Stimulated activated naive B cell treated with anti-CD40 and anti-IgM and Interleukin-4, amounts not matched to agents 10 μg/mL and 1 μg/mL and 100 μg/mL, for 72 hours (primary cell): ENCODE measurements at regions not wholly inside any gene's neighbourhood (a gene's known extent, or its start where the extent isn't known, plus 50 kb on each side); places are given as distances from the start of the nearest gene placed in this dataset.

Experiments used
- ATAC-seq, 2 donors: fragments of 150-1000 bp; cut with Tn5 transposase; replicated peaks; 2 replicates each; pipeline ENCODE4 v1.10.0; 2021; ENCODE audit warnings: moderate library complexity in 1 of 2
- DNase-seq: peaks from one replicate; pipeline ENCODE4 v3.0.0; 2021
- H3K27ac Mint-ChIP-seq: one replicate; pipeline ENCODE4 v1.8.0; 2022; ENCODE audit warnings: mild to moderate bottlenecking, mixed read lengths
- H3K27me3 Mint-ChIP-seq, 2 donors: one replicate each; pipeline ENCODE4 v1.8.0; 2022; ENCODE audit warnings: mixed read lengths in 2 of 2
- H3K36me3 Mint-ChIP-seq, 2 donors: one replicate each; pipeline ENCODE4 v1.8.0; 2022; ENCODE audit warnings: mixed read lengths in 2 of 2, mild to moderate bottlenecking in 1 of 2
- H3K4me1 Mint-ChIP-seq, 2 donors: one replicate each; pipeline ENCODE4 v1.8.0; 2022; ENCODE audit warnings: mixed read lengths in 2 of 2, mild to moderate bottlenecking in 1 of 2
- H3K4me3 Mint-ChIP-seq, 2 donors: one replicate each; pipeline ENCODE4 v1.8.0; 2022; ENCODE audit warnings: mild to moderate bottlenecking in 2 of 2, mixed read lengths in 2 of 2, moderate library complexity in 1 of 2
- H3K9me3 Mint-ChIP-seq, 2 donors: one replicate each; pipeline ENCODE4 v1.8.0; 2022; ENCODE audit warnings: mixed read lengths in 2 of 2, mild to moderate bottlenecking in 1 of 2

DNA sequence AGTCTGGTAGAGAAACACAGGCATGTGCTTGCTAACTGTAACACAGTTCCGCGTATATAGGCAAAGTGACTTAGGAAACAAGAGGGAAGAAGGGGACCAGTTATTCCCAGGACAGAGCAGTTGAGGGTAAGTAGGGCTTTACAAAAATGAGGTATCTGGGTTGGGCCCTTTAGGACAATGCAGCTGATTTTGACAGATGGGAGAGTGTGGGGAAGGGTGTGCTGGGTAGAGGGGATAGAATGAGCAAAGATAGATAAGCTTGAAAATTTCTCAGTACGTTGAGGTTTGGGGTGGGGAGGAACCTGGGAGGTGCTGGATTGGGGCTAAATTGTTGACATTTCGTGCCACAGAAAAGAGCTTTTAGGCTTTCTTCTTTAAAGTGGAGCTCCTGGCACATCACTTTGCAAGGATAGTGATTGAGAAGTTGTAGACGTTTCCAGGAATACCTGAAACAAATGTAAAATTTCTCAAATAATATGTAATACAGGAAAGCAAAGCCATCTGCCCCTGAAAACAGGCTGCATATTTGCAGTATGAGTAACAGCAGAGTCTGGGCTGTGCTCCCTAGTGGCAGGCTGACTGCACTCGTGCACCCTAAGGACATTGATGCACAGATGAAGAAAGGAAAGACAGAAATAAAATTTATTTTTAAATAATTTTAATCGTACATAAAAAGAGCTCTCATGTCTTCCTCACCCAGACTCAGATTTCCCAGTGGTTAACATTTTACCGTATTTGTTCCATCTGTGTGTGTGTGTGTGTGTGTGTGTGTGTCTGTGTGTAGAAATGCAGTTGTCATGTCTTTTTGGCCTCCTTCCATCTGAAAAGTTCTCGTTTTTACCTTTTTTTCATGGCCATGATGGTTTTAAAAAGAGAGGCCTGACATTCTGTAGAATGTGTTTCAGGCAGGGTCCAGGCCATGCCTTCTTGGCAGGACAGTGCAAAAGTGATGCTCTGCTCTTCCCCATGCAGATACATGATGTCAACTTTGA lies 144.9 kb upstream of the DMRT1 start:
- no peaks in the 10 kb centered on the region for H3K9me3 Mint-ChIP-seq
- no peak for ATAC-seq

GRCh38 chr9:698276-698675 lies 143.2 kb upstream of the DMRT1 start:
- no peaks in the 10 kb centered on the region for H3K36me3 Mint-ChIP-seq
- no peak overlapping the region for H3K27ac Mint-ChIP-seq
- ATAC-seq (no peak), DNase-seq (no peak)
- peaks cover 0 to 9% of the 10 kb centered on the region in 2 donors for H3K27me3 Mint-ChIP-seq
- H3K4me3 Mint-ChIP-seq, result no peak overlapping the region
- H3K4me1 Mint-ChIP-seq, result peaks cover 2 to 15% of the 10 kb centered on the region in 2 donors
- H3K9me3 Mint-ChIP-seq, result no peaks in the 10 kb centered on the region

More for the DNA sequence above, 144.9 kb upstream of the DMRT1 start:
- Mint-ChIP-seq H3K27ac (no peak overlapping the region), H3K36me3 (no peaks in the 10 kb centered on the region), H3K4me1 (peaks cover 2 to 15% of the 10 kb centered on the region in 2 donors), H3K4me3 (no peak overlapping the region), H3K27me3 (peaks cover 0 to 9% of the 10 kb centered on the region in 2 donors)
- no peak for DNase-seq

DNA sequence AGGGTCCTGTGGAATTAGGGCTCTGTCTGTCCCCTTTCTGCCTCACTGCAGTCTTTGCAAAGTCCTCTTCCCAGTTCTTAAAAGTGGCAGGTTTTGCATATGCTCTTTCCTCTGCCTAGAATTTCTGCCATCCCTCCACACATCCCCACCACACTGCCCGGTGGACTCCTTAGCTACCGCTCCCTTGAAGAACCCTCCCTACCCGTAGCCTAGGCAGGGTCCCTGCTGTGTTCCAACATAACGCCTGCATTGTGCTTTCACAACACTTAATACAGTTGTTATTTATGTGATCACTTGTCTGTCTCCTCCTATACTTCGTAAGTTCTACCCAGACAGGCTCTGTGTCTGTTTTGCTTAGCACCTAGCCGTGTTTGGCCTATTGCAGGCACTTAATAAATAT lies 142.5 kb upstream of the DMRT1 start:
- no peaks in the 10 kb centered on the region for H3K9me3 Mint-ChIP-seq
- peaks cover 0 to 9% of the 10 kb centered on the region in 2 donors for H3K27me3 Mint-ChIP-seq
- DNase-seq, result no peak
- H3K4me1 Mint-ChIP-seq, result peaks cover 2 to 9% of the 10 kb centered on the region in 2 donors
- H3K36me3 Mint-ChIP-seq, result no peaks in the 10 kb centered on the region
- no peak overlapping the region for H3K27ac Mint-ChIP-seq
- no peak for ATAC-seq
- no peak overlapping the region for H3K4me3 Mint-ChIP-seq

- H3K4me3 Mint-ChIP-seq, result no peak overlapping the region
- peaks cover 0 to 9% of the 10 kb centered on the region in 2 donors for H3K27me3 Mint-ChIP-seq
- ATAC-seq (no peak), DNase-seq (no peak)
- H3K27ac Mint-ChIP-seq, result no peak overlapping the region
- peaks cover 2 to 9% of the 10 kb centered on the region in 2 donors for H3K4me1 Mint-ChIP-seq
- H3K9me3 Mint-ChIP-seq, result no peaks in the 10 kb centered on the region
- no peaks in the 10 kb centered on the region for H3K36me3 Mint-ChIP-seq
Measured at GRCh38 chr9:699396-699795, 142.1 kb upstream of the DMRT1 start.

DNA sequence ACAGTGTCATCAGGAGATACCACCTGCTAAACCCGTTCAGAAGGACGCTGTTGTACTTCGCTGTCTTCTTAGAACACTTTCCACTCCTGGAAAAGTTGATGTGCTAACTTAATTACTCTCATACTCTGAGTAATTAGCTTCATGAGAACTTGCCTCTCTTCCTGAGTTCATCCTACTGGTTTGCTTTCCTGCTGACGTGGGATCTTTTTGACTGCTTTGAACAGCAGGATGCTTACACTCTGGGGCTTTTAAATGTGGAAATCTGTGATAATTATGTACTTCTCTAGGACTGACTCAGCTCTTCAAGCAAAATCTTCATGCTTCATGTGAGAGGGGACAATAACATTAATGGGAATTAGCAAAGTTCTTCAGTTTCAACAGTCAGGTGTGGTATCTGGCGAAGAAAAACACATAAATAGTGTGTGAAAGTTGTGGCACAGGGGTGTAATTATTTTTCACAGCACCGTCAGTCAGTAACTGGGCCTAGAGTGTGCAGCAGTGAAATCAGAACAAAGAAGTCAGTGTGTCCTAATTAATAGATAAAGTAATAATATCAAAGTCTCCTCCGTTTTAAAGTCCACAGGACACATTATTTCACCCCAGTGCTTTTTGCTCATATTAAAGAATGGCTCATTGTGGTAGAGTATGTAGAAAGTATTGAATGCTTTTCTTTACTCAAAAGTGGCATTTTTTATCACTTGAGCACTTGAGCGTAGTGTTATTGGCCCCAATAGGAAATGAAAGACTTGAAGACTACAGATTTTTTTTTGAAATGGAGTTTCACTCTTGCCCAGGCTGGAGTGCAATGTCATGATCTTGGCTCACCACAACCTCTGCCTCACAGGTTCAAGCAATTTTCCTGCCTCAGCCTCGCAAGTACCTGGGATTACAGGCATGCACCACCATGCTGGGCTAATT lies 140.9 kb upstream of the DMRT1 start:
- H3K27ac Mint-ChIP-seq, result no peak overlapping the region
- no peak overlapping the region for H3K4me3 Mint-ChIP-seq
- H3K9me3 Mint-ChIP-seq, result no peaks in the 10 kb centered on the region
- ATAC-seq, result no peak
- no peaks in the 10 kb centered on the region for H3K36me3 Mint-ChIP-seq
- DNase-seq, result no peak
- no peaks in the 10 kb centered on the region for H3K4me1 Mint-ChIP-seq
- peaks cover 0 to 5% of the 10 kb centered on the region in 2 donors for H3K27me3 Mint-ChIP-seq

DNA sequence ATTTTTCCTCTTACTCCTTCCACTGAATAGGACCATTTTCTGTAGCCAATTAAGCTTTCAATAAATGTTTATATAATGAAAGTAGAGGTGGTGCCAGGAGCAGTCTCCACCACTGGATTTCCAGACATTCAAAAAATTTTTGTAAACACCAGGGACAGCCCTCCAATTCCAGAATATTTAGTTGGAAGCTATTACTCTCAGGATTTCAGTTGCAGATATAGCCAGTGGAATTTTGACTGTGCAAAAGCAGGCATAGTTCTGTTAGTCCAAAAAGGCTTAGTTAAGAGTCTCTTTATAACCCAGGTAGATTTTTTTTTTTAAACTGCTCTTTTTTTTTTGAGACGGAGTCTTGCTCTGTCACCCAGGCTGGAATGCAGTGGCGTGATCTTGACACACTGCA lies 138.1 kb upstream of the DMRT1 start:
- no peaks in the 10 kb centered on the region for H3K9me3 Mint-ChIP-seq
- DNase-seq, result no peak
- no peak overlapping the region for H3K4me3 Mint-ChIP-seq
- H3K27me3 Mint-ChIP-seq, result peaks cover 11 to 15% of the 10 kb centered on the region in 2 donors
- H3K27ac Mint-ChIP-seq, result no peak overlapping the region
- no peaks in the 10 kb centered on the region for H3K36me3 Mint-ChIP-seq
- peaks cover 6 to 10% of the 10 kb centered on the region in 2 donors for H3K4me1 Mint-ChIP-seq
- no peak for ATAC-seq

- ATAC-seq (no peak), DNase-seq (no peak)
- Mint-ChIP-seq H3K4me1 (peaks cover 9 to 18% of the 10 kb centered on the region in 2 donors), H3K9me3 (no peaks in the 10 kb centered on the region), H3K36me3 (peaks cover 0 to 3% of the 10 kb centered on the region in 2 donors), H3K27ac (no peak overlapping the region), H3K27me3 (peaks cover 17 to 28% of the 10 kb centered on the region in 2 donors), H3K4me3 (peak overlapping the region; percentile 84 to 93)
Measured at GRCh38 chr9:706073-706472, 135.4 kb upstream of the DMRT1 start.

GRCh38 chr9:706606-707459 lies 134.7 kb upstream of the DMRT1 start:
- Mint-ChIP-seq H3K27ac (peak overlapping the region; percentile 94), H3K9me3 (no peaks in the 10 kb centered on the region), H3K4me1 (peaks cover 9 to 18% of the 10 kb centered on the region in 2 donors), H3K4me3 (peak overlapping the region; percentile 84 to 93), H3K36me3 (peaks cover 1 to 4% of the 10 kb centered on the region in 2 donors), H3K27me3 (peaks cover 25 to 36% of the 10 kb centered on the region in 2 donors)
- peak; percentile 2 for DNase-seq
- ATAC-seq, result peak; percentile 66 to 79

DNA sequence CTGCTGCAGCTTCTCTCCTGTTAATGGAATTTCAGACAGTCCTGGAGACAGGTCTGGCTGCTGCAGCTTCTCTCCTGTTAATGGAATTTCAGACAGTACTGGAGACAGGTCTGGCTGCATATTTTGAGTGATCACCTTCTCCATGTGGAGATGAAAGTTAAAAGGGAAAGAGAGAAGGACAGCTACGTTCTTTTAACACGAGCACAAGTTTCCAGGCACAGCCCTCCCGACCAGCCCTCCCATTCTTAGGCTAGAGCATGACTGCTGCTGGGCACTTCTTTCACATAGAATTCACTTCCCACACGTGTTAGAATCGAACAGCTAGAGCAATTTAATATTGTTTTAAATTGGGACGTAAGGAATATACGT lies 133.3 kb upstream of the DMRT1 start:
- DNase-seq (no peak), ATAC-seq (no peak)
- peaks cover 9 to 18% of the 10 kb centered on the region in 2 donors for H3K4me1 Mint-ChIP-seq
- H3K9me3 Mint-ChIP-seq, result no peaks in the 10 kb centered on the region
- peaks cover 25 to 40% of the 10 kb centered on the region in 2 donors for H3K27me3 Mint-ChIP-seq
- no peak overlapping the region for H3K4me3 Mint-ChIP-seq
- H3K36me3 Mint-ChIP-seq, result peaks cover 1 to 4% of the 10 kb centered on the region in 2 donors
- no peak overlapping the region for H3K27ac Mint-ChIP-seq

- Mint-ChIP-seq H3K36me3 (peaks cover 1 to 4% of the 10 kb centered on the region in 2 donors), H3K27me3 (peaks cover 25 to 40% of the 10 kb centered on the region in 2 donors), H3K4me1 (peaks cover 9 to 18% of the 10 kb centered on the region in 2 donors), H3K9me3 (no peaks in the 10 kb centered on the region), H3K27ac (no peak overlapping the region), H3K4me3 (no peak overlapping the region)
- ATAC-seq (peak in 1 of 2 donors; percentile 43), DNase-seq (no peak)
Measured at GRCh38 chr9:708551-709432, 132.7 kb upstream of the DMRT1 start.

DNA sequence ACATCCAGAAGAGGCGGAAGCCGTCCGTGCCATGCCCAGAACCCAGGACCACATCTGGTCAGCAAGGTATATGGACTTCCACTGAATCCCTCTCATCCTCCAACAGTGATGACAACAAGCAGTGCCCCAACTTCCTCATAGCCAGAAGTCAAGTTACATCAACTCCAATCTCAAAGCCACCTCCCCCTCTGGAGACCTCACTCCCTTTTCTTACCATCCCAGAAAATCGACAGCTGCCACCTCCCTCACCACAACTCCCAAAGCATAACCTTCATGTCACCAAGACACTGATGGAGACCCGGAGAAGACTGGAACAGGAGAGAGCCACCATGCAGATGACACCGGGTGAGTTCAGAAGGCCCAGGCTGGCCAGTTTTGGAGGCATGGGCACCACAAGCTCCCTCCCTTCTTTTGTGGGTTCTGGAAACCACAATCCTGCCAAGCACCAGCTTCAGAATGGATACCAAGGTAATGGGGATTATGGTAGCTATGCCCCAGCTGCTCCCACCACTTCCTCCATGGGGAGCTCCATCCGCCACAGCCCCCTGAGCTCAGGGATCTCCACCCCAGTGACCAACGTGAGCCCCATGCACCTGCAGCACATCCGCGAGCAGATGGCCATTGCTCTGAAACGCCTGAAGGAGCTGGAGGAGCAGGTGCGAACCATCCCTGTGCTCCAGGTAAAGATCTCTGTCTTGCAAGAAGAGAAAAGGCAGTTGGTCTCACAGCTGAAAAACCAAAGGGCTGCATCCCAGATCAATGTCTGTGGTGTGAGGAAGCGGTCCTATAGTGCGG lies 130.3 kb upstream of the DMRT1 start:
- peaks cover 25 to 38% of the 10 kb centered on the region in 2 donors for H3K27me3 Mint-ChIP-seq

More for the DNA sequence above, 130.3 kb upstream of the DMRT1 start:
- Mint-ChIP-seq H3K36me3 (peaks cover 1 to 4% of the 10 kb centered on the region in 2 donors), H3K27ac (no peak overlapping the region), H3K9me3 (no peaks in the 10 kb centered on the region), H3K4me1 (peaks cover 9 to 18% of the 10 kb centered on the region in 2 donors), H3K4me3 (no peak overlapping the region)
- ATAC-seq, result no peak
- DNase-seq, result no peak
